A673 (cell line): ENCODE measurements at regions not wholly inside any gene's neighbourhood (a gene's known extent, or its start where the extent isn't known, plus 50 kb on each side); places are given as distances from the start of the nearest gene placed in this dataset.

Experiments
- BruUV-seq: library from RNA; stranded (reverse); fragments of 400-500 nt; replicated peaks from 2 replicates; lab custom pipeline; 2021; lab: Mats Ljungman, UMichigan
- CTCF ChIA-PET: fragments of 300-600 bp; sonication (Branson Sonifier 250); formaldehyde crosslinking; loops from one replicate; lab custom pipeline; 2022; ENCODE audit warnings: antibody characterized with exemption; lab: Charles Lee
- POLR2A ChIA-PET: fragments of 300-600 bp; sonication (Branson Sonifier 250); formaldehyde crosslinking; loops from one replicate; lab custom pipeline; 2022; ENCODE audit warnings: antibody characterized with exemption; ENCODE audit not compliant: low non-redundant PET; lab: Charles Lee
- DNase-seq: peaks from one replicate; pipeline ENCODE4 v3.0.0-alpha.2; 2015; ENCODE audit warnings: low spot score
- H3K27ac ChIP-seq: fragments of 200-600 bp; sonication (generic); 2 replicates; pipeline ENCODE4 v1.5.1; 2016; ENCODE audit warnings: mixed run types, low read depth, mild to moderate bottlenecking, mixed read lengths, antibody characterized with exemption, low read length; ENCODE audit not compliant: poor library complexity, severe bottlenecking
- H3K27me3 ChIP-seq: fragments of 200-600 bp; sonication (generic); replicated peaks from 2 replicates; pipeline ENCODE4 v1.6.1; 2017; ENCODE audit warnings: mixed run types, low read depth, mild to moderate bottlenecking, mixed read lengths, antibody characterized with exemption, low read length; ENCODE audit not compliant: insufficient read depth, poor library complexity
- H3K36me3 ChIP-seq: fragments of 200-600 bp; sonication (generic); 2 replicates; pipeline ENCODE4 v1.6.1; 2016; ENCODE audit warnings: mixed run types, mild to moderate bottlenecking, mixed read lengths, antibody characterized with exemption, low read length; ENCODE audit not compliant: insufficient read depth, poor library complexity, severe bottlenecking
- H3K4me1 ChIP-seq: fragments of 200-600 bp; sonication (generic); 2 replicates; pipeline ENCODE4 v1.6.1; 2017; ENCODE audit warnings: mixed run types, mild to moderate bottlenecking, mixed read lengths, antibody characterized with exemption, low read length; ENCODE audit not compliant: insufficient read depth, poor library complexity, severe bottlenecking
- H3K4me3 ChIP-seq: fragments of 200-600 bp; sonication (generic); 2 replicates; pipeline ENCODE4 v1.5.1; 2016; ENCODE audit warnings: low read depth, mixed run types, mild to moderate bottlenecking, mixed read lengths, low read length; ENCODE audit not compliant: poor library complexity, severe bottlenecking
- H3K9me3 ChIP-seq: fragments of 200-600 bp; sonication (generic); 2 replicates; pipeline ENCODE4 v1.6.1; 2016; ENCODE audit warnings: mixed run types, low read depth, mild to moderate bottlenecking, mixed read lengths, antibody characterized with exemption, low read length; ENCODE audit not compliant: poor library complexity, severe bottlenecking
- EZH2 ChIP-seq: fragments of 200-600 bp; sonication (generic); IDR thresholded peaks from 2 replicates; pipeline ENCODE4 v1.6.1; 2017; ENCODE audit warnings: borderline replicate concordance, low read depth, mild to moderate bottlenecking, mixed read lengths, antibody characterized with exemption, low read length; ENCODE audit not compliant: poor library complexity, severe bottlenecking
- intact Hi-C: fragments of 100-400 bp; cut with micrococcal nuclease; formaldehyde crosslinking; loops from one replicate; pipeline ENCODE4 v1.10.0; 2022; ENCODE audit not compliant: unreplicated experiment
- TF ChIP-seq, protein P1 (sequence below): fragments of 300-800, 200-600 bp; sonication (generic); conservative IDR thresholded peaks from 2 replicates; pipeline ENCODE4 v1.5.1; 2017; ENCODE audit warnings: low read depth, mild to moderate bottlenecking, antibody characterized with exemption, low read length, moderate library complexity, mixed read lengths

DNA sequence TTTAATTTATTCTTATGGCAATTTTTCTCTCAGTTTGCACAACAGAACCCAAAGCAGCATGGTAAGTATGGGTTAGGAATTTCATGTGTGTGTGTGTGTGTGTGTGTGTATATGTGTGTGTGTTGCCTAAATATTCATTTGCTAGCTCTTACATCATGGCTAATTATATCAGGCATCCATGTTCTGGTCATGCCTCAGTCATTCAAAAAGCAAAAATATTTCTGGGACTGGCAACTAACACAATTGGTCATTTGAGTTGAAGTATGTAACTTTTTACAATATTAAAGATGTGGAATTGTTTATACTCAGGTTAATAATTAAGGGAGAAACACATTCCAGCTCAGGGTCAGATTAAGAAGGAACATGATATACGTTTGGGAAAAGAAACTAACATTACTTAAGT is 67.6 kb upstream of the PHYHIPL start:
- TF ChIP-seq, protein P1, sequence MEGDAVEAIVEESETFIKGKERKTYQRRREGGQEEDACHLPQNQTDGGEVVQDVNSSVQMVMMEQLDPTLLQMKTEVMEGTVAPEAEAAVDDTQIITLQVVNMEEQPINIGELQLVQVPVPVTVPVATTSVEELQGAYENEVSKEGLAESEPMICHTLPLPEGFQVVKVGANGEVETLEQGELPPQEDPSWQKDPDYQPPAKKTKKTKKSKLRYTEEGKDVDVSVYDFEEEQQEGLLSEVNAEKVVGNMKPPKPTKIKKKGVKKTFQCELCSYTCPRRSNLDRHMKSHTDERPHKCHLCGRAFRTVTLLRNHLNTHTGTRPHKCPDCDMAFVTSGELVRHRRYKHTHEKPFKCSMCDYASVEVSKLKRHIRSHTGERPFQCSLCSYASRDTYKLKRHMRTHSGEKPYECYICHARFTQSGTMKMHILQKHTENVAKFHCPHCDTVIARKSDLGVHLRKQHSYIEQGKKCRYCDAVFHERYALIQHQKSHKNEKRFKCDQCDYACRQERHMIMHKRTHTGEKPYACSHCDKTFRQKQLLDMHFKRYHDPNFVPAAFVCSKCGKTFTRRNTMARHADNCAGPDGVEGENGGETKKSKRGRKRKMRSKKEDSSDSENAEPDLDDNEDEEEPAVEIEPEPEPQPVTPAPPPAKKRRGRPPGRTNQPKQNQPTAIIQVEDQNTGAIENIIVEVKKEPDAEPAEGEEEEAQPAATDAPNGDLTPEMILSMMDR: no peak
- no peak for TF ChIP-seq EZH2
- intact Hi-C loops: no loop called here
- BruUV-seq: no TSS peak

GRCh38 chr10:59109826-59110225 is 66.6 kb upstream of the PHYHIPL start:
- no peak overlapping the region for H3K27ac ChIP-seq
- DNase-seq: no peak
- no TSS peak for BruUV-seq

More for the DNA sequence above, 67.6 kb upstream of the PHYHIPL start:
- Histone ChIP-seq H3K36me3 (no peaks in the 10 kb centered on the region), H3K27ac (no peak overlapping the region), H3K4me3 (no peak overlapping the region), H3K27me3 (no peaks in the 10 kb centered on the region), H3K9me3 (no peaks in the 10 kb centered on the region), H3K4me1 (no peaks in the 10 kb centered on the region)
- ChIA-PET POLR2A (no interaction called here), CTCF (interaction anchor here (0.6 kb wide), 1 partner anchor 155 kb away, joined by 3 read pairs; no protein-coding TSS in a partner anchor)
- no peak for DNase-seq

GRCh38 chr10:59124187-59124586 is 52.3 kb upstream of the PHYHIPL start:
- Histone ChIP-seq H3K27me3 (peaks cover 3% of the 10 kb centered on the region), H3K4me3 (no peak overlapping the region), H3K36me3 (no peaks in the 10 kb centered on the region), H3K27ac (no peak overlapping the region), H3K9me3 (no peaks in the 10 kb centered on the region), H3K4me1 (no peaks in the 10 kb centered on the region)
- intact Hi-C loops: no loop called here
- TF ChIP-seq, protein P1: no peak
- TF ChIP-seq EZH2: no peak
- ChIA-PET CTCF (no interaction called here), POLR2A (no interaction called here)
- DNase-seq: no peak
- BruUV-seq: no TSS peak

More at GRCh38 chr10:59109826-59110225, 66.6 kb upstream of the PHYHIPL start:
- POLR2A ChIA-PET: no interaction called here
- Histone ChIP-seq H3K36me3 (no peaks in the 10 kb centered on the region), H3K27me3 (no peaks in the 10 kb centered on the region), H3K9me3 (no peaks in the 10 kb centered on the region), H3K4me3 (no peak overlapping the region), H3K4me1 (no peaks in the 10 kb centered on the region)
- intact Hi-C loops: no loop called here
- CTCF ChIA-PET: no interaction called here
- TF ChIP-seq, protein P1: no peak
- TF ChIP-seq EZH2: no peak
